ENCODE measurements at regions not wholly inside any gene's neighbourhood (a gene's known extent, or its start where the extent isn't known, plus 50 kb on each side); places are given as distances from the start of the nearest gene placed in this dataset.

- TF ChIP-seq EZH2 (IDR thresholded peaks at IDR 0.05; ENCODE audit: insufficient read depth, poor library complexity, severe bottlenecking) (no peak), EZH2phosphoT487 (IDR thresholded peaks at IDR 0.05; ENCODE audit: insufficient read depth, low read depth) (no peak)
Measured at GRCh38 chr15:39244776-39245175, 336.1 kb upstream of the THBS1 start.
